Activated naive CD8-positive, alpha-beta T cell treated with anti-CD3 and anti-CD28 coated beads for 36 hours (primary cell): ENCODE measurements at regions not wholly inside any gene's neighbourhood (a gene's known extent, or its start where the extent isn't known, plus 50 kb on each side); places are given as distances from the start of the nearest gene placed in this dataset.

Experiments
- DNase-seq: peaks from one replicate; pipeline ENCODE4 v3.0.0; 2021
- H3K27ac Mint-ChIP-seq: one replicate; pipeline ENCODE4 v1.8.0; 2022; ENCODE audit warnings: mild to moderate bottlenecking, moderate library complexity, mixed read lengths
- H3K27me3 Mint-ChIP-seq: one replicate; pipeline ENCODE4 v1.8.0; 2022; ENCODE audit warnings: mild to moderate bottlenecking, mixed read lengths
- H3K36me3 Mint-ChIP-seq: one replicate; pipeline ENCODE4 v1.8.0; 2021; ENCODE audit warnings: mild to moderate bottlenecking, mixed read lengths
- H3K4me1 Mint-ChIP-seq: one replicate; pipeline ENCODE4 v1.8.0; 2021; ENCODE audit warnings: mixed read lengths
- H3K4me3 Mint-ChIP-seq: one replicate; pipeline ENCODE4 v1.8.0; 2022; ENCODE audit warnings: mild to moderate bottlenecking, moderate library complexity, mixed read lengths
- H3K9me3 Mint-ChIP-seq: one replicate; pipeline ENCODE4 v1.8.0; 2022; ENCODE audit warnings: mixed read lengths

- no peak overlapping the region for H3K4me3 Mint-ChIP-seq
- DNase-seq = no peak
- H3K9me3 Mint-ChIP-seq = no peaks in the 10 kb centered on the region
- peaks cover 42% of the 10 kb centered on the region for H3K27me3 Mint-ChIP-seq
- H3K36me3 Mint-ChIP-seq = no peaks in the 10 kb centered on the region
- no peak overlapping the region for H3K27ac Mint-ChIP-seq
- H3K4me1 Mint-ChIP-seq = peaks cover 3% of the 10 kb centered on the region
These were observed 54.3 kb upstream of the IYD start for GRCh38 chr6:150314230-150315188.

GRCh38 chr6:150315626-150316025 is 53.2 kb upstream of the IYD start:
- Mint-ChIP-seq H3K27me3 (peaks cover 39% of the 10 kb centered on the region), H3K27ac (no peak overlapping the region), H3K4me3 (no peak overlapping the region), H3K36me3 (no peaks in the 10 kb centered on the region), H3K4me1 (peaks cover 3% of the 10 kb centered on the region), H3K9me3 (no peaks in the 10 kb centered on the region)
- DNase-seq = no peak

- no peak for DNase-seq
- Mint-ChIP-seq H3K27ac (no peak overlapping the region), H3K9me3 (no peaks in the 10 kb centered on the region)
These were observed 51.9 kb upstream of the IYD start for GRCh38 chr6:150316936-150317335.

More at GRCh38 chr6:150316936-150317335, 51.9 kb upstream of the IYD start:
- Mint-ChIP-seq H3K4me1 (no peaks in the 10 kb centered on the region), H3K4me3 (no peak overlapping the region), H3K27me3 (peaks cover 36% of the 10 kb centered on the region), H3K36me3 (no peaks in the 10 kb centered on the region)
